GM10266 (cell line): ENCODE measurements at regions not wholly inside any gene's neighbourhood (a gene's known extent, or its start where the extent isn't known, plus 50 kb on each side); places are given as distances from the start of the nearest gene placed in this dataset.

Experiments
- DNase-seq: peaks from one replicate; pipeline ENCODE4 v3.0.0; 2012; ENCODE audit errors: extremely low spot score
- CTCF ChIP-seq: IDR thresholded peaks from 2 replicates; pipeline ENCODE4 v1.5.1; 2012; ENCODE audit warnings: mild to moderate bottlenecking, low read depth; ENCODE audit not compliant: control insufficient read depth, insufficient read depth; ENCODE audit errors: missing control alignments

GRCh38 chr16:80347900-80348299 lies 192.9 kb upstream of the DYNLRB2 start:
- no peak for DNase-seq
- no peak for TF ChIP-seq CTCF

GRCh38 chr16:80347002-80347401 lies 193.8 kb upstream of the DYNLRB2 start:
- DNase-seq, result no peak
- TF ChIP-seq CTCF, result no peak

- no peak for TF ChIP-seq CTCF
- no peak for DNase-seq
Observed at GRCh38 chr16:80346111-80346632, 194.6 kb upstream of the DYNLRB2 start.

GRCh38 chr16:80345701-80346100 lies 195.1 kb upstream of the DYNLRB2 start:
- DNase-seq, result no peak

GRCh38 chr16:80344570-80344969 lies 196.2 kb upstream of the DYNLRB2 start:
- DNase-seq, result no peak
- no peak for TF ChIP-seq CTCF

More at GRCh38 chr16:80345701-80346100, 195.1 kb upstream of the DYNLRB2 start:
- TF ChIP-seq CTCF, result no peak

GRCh38 chr16:80341263-80341662 lies 199.5 kb upstream of the DYNLRB2 start:
- TF ChIP-seq CTCF, result no peak
- no peak for DNase-seq

- DNase-seq, result no peak
- TF ChIP-seq CTCF, result no peak
Observed at GRCh38 chr16:80337786-80338185, 203.0 kb upstream of the DYNLRB2 start.

- no peak for TF ChIP-seq CTCF
- DNase-seq, result no peak
Observed at GRCh38 chr16:80330803-80331202, 210.0 kb upstream of the DYNLRB2 start.
